GM12891 (cell line): ENCODE measurements at regions not wholly inside any gene's neighbourhood (a gene's known extent, or its start where the extent isn't known, plus 50 kb on each side); places are given as distances from the start of the nearest gene placed in this dataset.

Experiments
- PAX5 ChIP-seq: IDR thresholded peaks from 2 replicates; pipeline ENCODE4 v1.6.1; 2011; ENCODE audit warnings: low read length, moderate library complexity, mild to moderate bottlenecking; ENCODE audit not compliant: insufficient read depth, severe bottlenecking
- POLR2A ChIP-seq: IDR thresholded peaks from 2 replicates; pipeline ENCODE4 v1.6.1; 2011; ENCODE audit warnings: low read depth, low read length, control low read depth
- POLR2AphosphoS5 ChIP-seq: IDR thresholded peaks from 2 replicates; pipeline ENCODE4 v1.6.1; 2011; ENCODE audit warnings: low read depth, low read length, control low read depth
- TAF1 ChIP-seq: IDR thresholded peaks from 2 replicates; pipeline ENCODE4 v1.6.1; 2011; ENCODE audit warnings: low read depth, low read length, control low read depth

- TF ChIP-seq TAF1 (no peak), PAX5 (no peak), POLR2AphosphoS5 (no peak), POLR2A (no peak)
Observed at GRCh38 chr14:48325486-48325885, 650.1 kb upstream of the MDGA2 start.
